ENCODE measurements at regions not wholly inside any gene's neighbourhood (a gene's known extent, or its start where the extent isn't known, plus 50 kb on each side); places are given as distances from the start of the nearest gene placed in this dataset.

- no peak for TF ChIP-seq CTCF (IDR thresholded peaks at IDR 0.05)
- TF ChIP-seq POLR2A (IDR thresholded peaks at IDR 0.05), result no peak
- TF ChIP-seq EP300 (IDR thresholded peaks at IDR 0.05), result peak; percentile 60
Observed at GRCh38 chr2:100752628-100753333, 67.2 kb upstream of the NPAS2 start.

Data from suprapubic skin (tissue), 3 donors.